CD4-positive, alpha-beta T cell (primary cell): ENCODE measurements at regions not wholly inside any gene's neighbourhood (a gene's known extent, or its start where the extent isn't known, plus 50 kb on each side); places are given as distances from the start of the nearest gene placed in this dataset.
"Not testable (repeated sequence)": the region's sequence is repeated elsewhere in the genome, so short reads cannot be mapped to it uniquely, and the experiment has no call there.

ENCODE experiments used
- ATAC-seq: fragments of 200-7000 bp; cut with Tn5 transposase; one replicate; pipeline ENCODE4 v1.10.0; 2022; ENCODE audit warnings: mild to moderate bottlenecking; ENCODE audit not compliant: poor library complexity
- CTCF ChIA-PET: fragments of 350-600 bp; sonication (Branson Sonifier 250); formaldehyde crosslinking; loops from one replicate; lab custom pipeline; 2021; ENCODE audit warnings: antibody characterized with exemption, inconsistent platforms; lab: Charles Lee
- POLR2A ChIA-PET: fragments of 350-600 bp; sonication (Branson Sonifier 250); formaldehyde crosslinking; loops from one replicate; lab custom pipeline; 2021; ENCODE audit warnings: antibody characterized with exemption, inconsistent platforms; lab: Charles Lee
- DNase-seq, 14 experiments: peaks; one replicate each; pipeline ENCODE4 v3.0.0-alpha.2; 2013 to 2020; ENCODE audit warnings: mixed read lengths in 2 of 14
- H3K27ac ChIP-seq, 2 donors: one replicate each; pipeline versions ENCODE4 v1.5.1 to v1.7.0; 2013; ENCODE audit warnings: low read length in 2 of 2, low read depth in 1 of 2, mild to moderate bottlenecking in 1 of 2
- H3K27me3 ChIP-seq, 2 experiments: 1 replicate in 1 of 2; 2 replicates in 1 of 2; pipeline versions ENCODE4 v1.6.1 to v1.7.0; 2013; ENCODE audit warnings: low read length in 2 of 2, control low read depth in 1 of 2, mild to moderate bottlenecking in 1 of 2, moderate library complexity in 1 of 2; ENCODE audit not compliant: insufficient read depth in 2 of 2, control insufficient read depth in 1 of 2
- H3K36me3 ChIP-seq: one replicate; pipeline ENCODE4 v1.6.1; 2013; ENCODE audit warnings: low read length, control low read depth; ENCODE audit not compliant: insufficient read depth
- H3K4me1 ChIP-seq: one replicate; pipeline ENCODE4 v1.6.1; 2013; ENCODE audit warnings: low read length, control low read depth; ENCODE audit not compliant: insufficient read depth
- H3K4me3 ChIP-seq: one replicate; pipeline ENCODE4 v1.5.1; 2013; ENCODE audit warnings: mild to moderate bottlenecking, low read length, moderate library complexity
- H3K9me3 ChIP-seq, 2 experiments: 1 replicate in 1 of 2; 2 replicates in 1 of 2; pipeline versions ENCODE4 v1.6.1 to v1.7.0; 2013; ENCODE audit warnings: low read length in 2 of 2, mild to moderate bottlenecking in 2 of 2, control low read depth in 1 of 2, moderate library complexity in 1 of 2; ENCODE audit not compliant: control insufficient read depth in 1 of 2, insufficient read depth in 1 of 2
- H3K27ac Mint-ChIP-seq: one replicate; pipeline ENCODE4 v1.8.0; 2020; ENCODE audit warnings: mixed read lengths
- H3K27me3 Mint-ChIP-seq: one replicate; pipeline ENCODE4 v1.8.0; 2021; ENCODE audit warnings: mixed read lengths
- H3K36me3 Mint-ChIP-seq: one replicate; pipeline ENCODE4 v1.8.0; 2021; ENCODE audit warnings: low read depth, mixed read lengths
- H3K4me1 Mint-ChIP-seq: one replicate; pipeline ENCODE4 v1.8.0; 2021; ENCODE audit warnings: low read depth, mixed read lengths
- H3K4me3 Mint-ChIP-seq: one replicate; pipeline ENCODE4 v1.8.0; 2020; ENCODE audit warnings: mild to moderate bottlenecking, mixed read lengths
- H3K9me3 Mint-ChIP-seq: one replicate; pipeline ENCODE4 v1.8.0; 2020; ENCODE audit warnings: mixed read lengths
- intact Hi-C, 2 experiments: fragments of 100-400 bp; cut with DNase I in 1 of 2; cut with micrococcal nuclease in 1 of 2; formaldehyde crosslinking; loops; one replicate each; pipeline versions ENCODE4 v1.15.1 to v1.9.0; 2023 to 2025; cut with DNase I, micrococcal nuclease
- TF ChIP-seq, protein P1 (sequence below): fragments of 200-600 bp; IDR thresholded peaks from one replicate; pipeline ENCODE4 v1.8.0; 2022; ENCODE audit warnings: antibody characterized with exemption, mild to moderate bottlenecking

- intact Hi-C loops: loop anchor here in 1 of 2 experiments (10.0 kb wide), 1 partner anchor 1670 kb away; no protein-coding TSS in a partner anchor
- Mint-ChIP-seq H3K4me3 (no peak overlapping the region), H3K9me3 (no peaks in the 10 kb centered on the region), H3K27ac (no peak overlapping the region), H3K27me3 (no peaks in the 10 kb centered on the region), H3K36me3 (no peaks in the 10 kb centered on the region), H3K4me1 (no peaks in the 10 kb centered on the region)
- POLR2A ChIA-PET: no interaction called here
- no peaks in the 10 kb centered on the region for H3K4me1 ChIP-seq
- peaks cover 0 to 7% of the 10 kb centered on the region in 2 experiments for H3K9me3 ChIP-seq
- DNase-seq (peak in 8 of 14 experiments; percentile 2 to 58 (median 16)), ATAC-seq (peak; percentile 61)
- H3K27me3 ChIP-seq: no peaks in the 10 kb centered on the region
- no peak overlapping the region for H3K4me3 ChIP-seq
- TF ChIP-seq, protein P1, sequence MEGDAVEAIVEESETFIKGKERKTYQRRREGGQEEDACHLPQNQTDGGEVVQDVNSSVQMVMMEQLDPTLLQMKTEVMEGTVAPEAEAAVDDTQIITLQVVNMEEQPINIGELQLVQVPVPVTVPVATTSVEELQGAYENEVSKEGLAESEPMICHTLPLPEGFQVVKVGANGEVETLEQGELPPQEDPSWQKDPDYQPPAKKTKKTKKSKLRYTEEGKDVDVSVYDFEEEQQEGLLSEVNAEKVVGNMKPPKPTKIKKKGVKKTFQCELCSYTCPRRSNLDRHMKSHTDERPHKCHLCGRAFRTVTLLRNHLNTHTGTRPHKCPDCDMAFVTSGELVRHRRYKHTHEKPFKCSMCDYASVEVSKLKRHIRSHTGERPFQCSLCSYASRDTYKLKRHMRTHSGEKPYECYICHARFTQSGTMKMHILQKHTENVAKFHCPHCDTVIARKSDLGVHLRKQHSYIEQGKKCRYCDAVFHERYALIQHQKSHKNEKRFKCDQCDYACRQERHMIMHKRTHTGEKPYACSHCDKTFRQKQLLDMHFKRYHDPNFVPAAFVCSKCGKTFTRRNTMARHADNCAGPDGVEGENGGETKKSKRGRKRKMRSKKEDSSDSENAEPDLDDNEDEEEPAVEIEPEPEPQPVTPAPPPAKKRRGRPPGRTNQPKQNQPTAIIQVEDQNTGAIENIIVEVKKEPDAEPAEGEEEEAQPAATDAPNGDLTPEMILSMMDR: peak; percentile 95
- CTCF ChIA-PET: interaction anchor here (1.2 kb wide), 1 partner anchor 19 kb away, joined by 3 read pairs; no protein-coding TSS in a partner anchor
- H3K36me3 ChIP-seq: no peaks in the 10 kb centered on the region
- H3K27ac ChIP-seq: no peak overlapping the region
These were observed 116.3 kb upstream of the CHD6 start for GRCh38 chr20:41734506-41734945.

DNA sequence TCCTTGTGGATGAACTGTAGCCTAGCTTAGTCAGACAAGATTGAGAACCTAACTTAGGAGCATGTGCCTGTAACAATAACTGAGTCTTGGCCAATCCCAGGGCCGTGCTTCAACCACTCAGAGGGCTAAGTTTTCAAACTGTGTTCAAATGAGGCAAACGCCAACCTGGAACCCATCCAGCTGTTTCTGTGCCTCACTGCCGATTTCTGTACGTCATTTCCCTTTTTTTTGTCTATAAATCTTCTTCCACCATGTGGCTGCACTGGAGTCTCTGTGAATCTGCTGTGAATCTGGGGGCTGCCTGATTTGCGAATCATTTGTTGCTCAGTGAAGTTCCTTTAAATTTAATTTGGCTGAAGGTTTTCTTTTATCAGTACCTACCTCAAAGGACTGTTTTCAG lies 115.0 kb upstream of the CHD6 start:
- Histone ChIP-seq H3K36me3 (no peaks in the 10 kb centered on the region), H3K4me3 (no peak overlapping the region), H3K27ac (no peak overlapping the region), H3K27me3 (no peaks in the 10 kb centered on the region), H3K4me1 (no peaks in the 10 kb centered on the region), H3K9me3 (peaks cover 0 to 7% of the 10 kb centered on the region in 2 experiments)
- Mint-ChIP-seq H3K27ac (no peak overlapping the region), H3K27me3 (no peaks in the 10 kb centered on the region), H3K4me3 (no peak overlapping the region), H3K4me1 (no peaks in the 10 kb centered on the region), H3K36me3 (no peaks in the 10 kb centered on the region), H3K9me3 (no peaks in the 10 kb centered on the region)
- ATAC-seq (no peak), DNase-seq (no peak)
- POLR2A ChIA-PET: no interaction called here
- CTCF ChIA-PET: no interaction called here
- intact Hi-C loops: loop anchor here in 1 of 2 experiments (10.0 kb wide), 1 partner anchor 1672 kb away; no protein-coding TSS in a partner anchor
- TF ChIP-seq, protein P1: no peak

DNA sequence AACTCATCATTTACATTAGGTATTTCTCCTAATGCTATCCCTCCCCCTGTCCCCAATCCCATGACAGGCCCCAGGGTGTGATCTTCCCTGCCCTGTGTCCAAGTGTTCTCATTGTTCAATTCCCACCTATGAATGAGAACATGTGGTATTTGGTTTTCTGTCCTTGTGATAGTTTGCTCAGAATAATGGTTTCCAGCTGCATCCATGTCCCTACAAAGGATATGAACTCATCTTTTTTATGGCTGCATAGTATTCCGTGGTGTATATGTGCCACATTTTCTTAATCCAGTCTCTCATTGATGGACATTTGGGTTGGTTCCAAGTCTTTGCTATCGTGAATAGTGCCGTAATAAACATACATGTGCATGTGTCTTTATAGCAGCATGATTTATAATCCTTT lies 113.0 kb upstream of the CHD6 start:
- intact Hi-C loops: loop anchor here in 1 of 2 experiments (10.0 kb wide), 1 partner anchor 1674 kb away; no protein-coding TSS in a partner anchor
- H3K27ac ChIP-seq, H3K4me3 ChIP-seq, H3K27ac Mint-ChIP-seq, H3K36me3 ChIP-seq, CTCF ChIA-PET, POLR2A ChIA-PET, ATAC-seq, H3K27me3 ChIP-seq, H3K4me1 Mint-ChIP-seq, H3K9me3 Mint-ChIP-seq, H3K27me3 Mint-ChIP-seq, DNase-seq, H3K36me3 Mint-ChIP-seq, H3K4me1 ChIP-seq, H3K4me3 Mint-ChIP-seq, H3K9me3 ChIP-seq: not testable (repeated sequence)

GRCh38 chr20:41727681-41728080 lies 109.5 kb upstream of the CHD6 start:
- H3K36me3 Mint-ChIP-seq, H3K27ac ChIP-seq, H3K36me3 ChIP-seq, H3K4me1 ChIP-seq, intact Hi-C loops, H3K27ac Mint-ChIP-seq, H3K27me3 Mint-ChIP-seq, H3K4me3 ChIP-seq, H3K4me3 Mint-ChIP-seq, DNase-seq, ATAC-seq, H3K9me3 Mint-ChIP-seq, H3K27me3 ChIP-seq, POLR2A ChIA-PET, H3K9me3 ChIP-seq, H3K4me1 Mint-ChIP-seq: not testable (repeated sequence)
- CTCF ChIA-PET: interaction anchor here (1.2 kb wide), 1 partner anchor 11 kb away, joined by 3 read pairs; no protein-coding TSS in a partner anchor
